Stimulated activated CD4-positive, alpha-beta T cell treated with anti-CD3 and anti-CD28 coated beads, Interleukin-15, amount 100 ng/mL, for 48 hours (primary cell): ENCODE measurements at regions not wholly inside any gene's neighbourhood (a gene's known extent, or its start where the extent isn't known, plus 50 kb on each side); places are given as distances from the start of the nearest gene placed in this dataset.
"Not testable (repeated sequence)": the region's sequence is repeated elsewhere in the genome, so short reads cannot be mapped to it uniquely, and the experiment has no call there.

Experiments
- DNase-seq, 2 donors: peaks; one replicate each; pipeline ENCODE4 v3.0.0-alpha.2; 2020; ENCODE audit warnings: low read depth in 2 of 2

DNA sequence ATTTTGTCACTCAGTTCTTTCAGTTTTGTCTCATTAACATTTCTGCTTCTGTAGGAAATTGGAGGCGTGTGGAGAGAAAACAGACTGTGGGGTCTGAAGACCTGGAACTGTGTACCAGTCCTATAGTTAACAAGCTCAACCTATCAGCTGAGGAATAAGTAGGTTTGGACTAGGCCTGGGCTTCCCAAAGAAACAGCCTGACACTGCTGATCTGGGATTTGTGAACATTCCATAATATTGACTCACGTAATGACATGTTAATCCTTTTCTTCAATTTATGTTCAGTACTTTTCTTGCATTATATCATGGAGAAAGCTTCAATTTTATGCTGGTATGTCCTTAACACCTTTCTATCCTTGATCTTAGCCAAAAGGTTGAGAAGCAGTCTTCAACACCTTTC lies 181.6 kb upstream of the RORA start:
- DNase-seq = no peak

GRCh38 chr15:61404567-61404966 lies 175.5 kb upstream of the RORA start:
- DNase-seq = no peak

DNA sequence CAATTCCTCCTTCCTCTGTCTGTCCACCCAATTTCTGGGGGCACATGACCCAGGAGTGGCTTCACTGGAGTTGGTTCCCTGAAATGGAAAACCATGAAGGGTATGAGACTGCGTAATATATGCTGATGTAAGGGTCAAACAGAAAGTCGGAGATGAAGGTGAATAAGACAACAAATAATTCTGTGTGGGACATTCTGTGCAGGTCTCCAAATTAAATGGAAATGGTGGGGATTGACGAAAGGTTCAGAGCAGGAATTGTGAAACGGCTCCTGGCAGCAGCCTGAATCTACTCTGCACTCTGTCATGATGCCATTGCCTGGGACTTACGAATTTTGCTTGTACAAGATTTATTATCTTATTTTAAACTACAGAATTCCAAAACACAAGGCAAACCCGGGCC lies 174.8 kb upstream of the RORA start:
- no peak for DNase-seq

- DNase-seq = no peak
Observed at GRCh38 chr15:61401903-61402698, 173.0 kb upstream of the RORA start.

DNA sequence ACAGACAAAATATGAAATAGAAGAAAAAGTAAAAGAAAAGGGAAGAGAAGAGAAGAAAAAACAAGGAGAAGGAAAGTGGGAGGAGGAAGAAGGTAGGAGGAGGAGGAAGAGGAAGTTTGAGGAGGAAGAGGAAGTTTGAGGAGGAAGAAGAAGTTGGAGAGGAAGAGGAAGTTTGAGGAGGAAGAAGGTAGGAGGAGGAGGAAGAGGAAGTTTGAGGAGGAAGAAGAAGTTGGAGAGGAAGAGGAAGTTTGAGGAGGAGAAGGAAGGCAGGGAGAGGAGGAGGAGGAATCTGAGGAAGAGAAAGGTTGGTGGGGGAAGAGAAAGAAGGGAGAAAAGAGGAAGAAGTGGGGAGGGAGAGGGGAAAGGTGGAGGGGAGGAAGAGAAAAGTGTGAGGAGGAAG lies 169.2 kb upstream of the RORA start:
- DNase-seq = no peak

DNA sequence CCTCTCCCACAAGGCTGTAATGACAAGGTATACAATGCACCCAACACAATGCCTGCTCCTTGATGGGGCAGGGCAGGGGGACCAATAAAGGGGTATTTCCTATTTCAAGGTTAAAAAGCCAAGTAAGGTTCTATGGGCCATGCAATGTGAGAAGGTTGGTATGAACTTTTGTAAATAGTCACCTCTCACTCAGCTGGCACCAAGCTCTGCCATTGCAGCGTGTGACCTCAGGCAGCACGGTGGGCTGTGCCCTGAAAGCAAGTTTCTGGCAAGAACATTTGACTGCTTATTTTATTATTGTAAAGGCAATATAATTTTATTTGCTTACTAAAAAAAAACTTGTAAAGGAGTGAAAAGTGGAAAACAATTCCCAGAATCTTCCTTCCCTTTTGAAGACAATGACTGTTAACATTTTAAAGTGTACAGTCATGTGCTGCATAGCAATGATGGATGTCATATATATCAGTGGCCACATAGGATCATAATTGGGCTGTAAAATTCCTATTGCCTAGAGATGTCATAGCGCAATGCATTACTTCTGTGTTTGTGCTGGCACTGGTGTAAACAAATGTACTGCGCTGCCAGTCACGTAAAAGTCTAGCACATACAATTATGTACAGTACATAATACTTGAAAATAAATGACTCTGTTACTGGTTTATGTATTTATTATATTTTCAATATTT lies 167.3 kb upstream of the RORA start:
- no peak for DNase-seq

DNA sequence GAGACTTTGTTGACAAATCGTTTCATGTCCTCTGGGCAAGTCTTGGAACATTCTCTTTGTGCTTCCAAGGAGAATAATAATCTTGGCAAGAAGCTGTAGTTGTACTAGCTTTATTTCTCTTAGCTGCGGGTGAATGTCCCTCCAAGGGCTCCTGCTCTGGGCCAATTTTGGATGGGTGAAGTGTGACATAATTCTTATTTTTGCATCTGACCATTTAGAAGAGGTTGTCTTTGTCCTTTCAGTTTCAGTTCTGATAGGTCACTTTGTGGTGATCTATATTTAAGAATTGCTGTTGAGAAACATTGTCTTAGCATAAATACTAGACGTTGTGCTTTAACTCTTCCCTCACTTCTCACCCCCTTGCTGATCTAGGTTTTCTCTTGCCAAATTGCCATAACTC lies 164.8 kb upstream of the RORA start:
- DNase-seq = no peak

DNA sequence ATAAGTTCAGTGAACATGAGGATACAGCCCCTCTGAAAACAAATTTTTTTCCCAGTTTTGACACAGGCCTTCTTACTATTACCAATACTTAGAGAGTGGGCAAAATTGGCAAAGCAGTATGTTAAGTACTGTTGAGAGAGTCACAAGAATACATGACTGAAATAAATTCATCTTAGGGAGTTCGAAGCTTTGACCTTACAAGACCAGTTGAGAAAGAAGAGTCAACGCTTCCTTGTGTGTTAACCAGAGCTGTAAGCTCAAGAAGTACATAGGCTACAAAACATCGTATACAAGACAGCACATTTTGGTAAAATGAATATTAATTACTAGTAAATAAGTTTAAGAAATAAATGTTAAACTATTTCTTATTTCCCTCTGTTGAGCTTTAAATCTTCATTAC lies 164.4 kb upstream of the RORA start:
- no peak for DNase-seq

- no peak for DNase-seq
Observed at GRCh38 chr15:61390138-61390537, 161.0 kb upstream of the RORA start.

GRCh38 chr15:61389334-61390028 lies 160.4 kb upstream of the RORA start:
- DNase-seq = no peak

GRCh38 chr15:61387675-61388074 lies 158.6 kb upstream of the RORA start:
- DNase-seq = no peak

DNA sequence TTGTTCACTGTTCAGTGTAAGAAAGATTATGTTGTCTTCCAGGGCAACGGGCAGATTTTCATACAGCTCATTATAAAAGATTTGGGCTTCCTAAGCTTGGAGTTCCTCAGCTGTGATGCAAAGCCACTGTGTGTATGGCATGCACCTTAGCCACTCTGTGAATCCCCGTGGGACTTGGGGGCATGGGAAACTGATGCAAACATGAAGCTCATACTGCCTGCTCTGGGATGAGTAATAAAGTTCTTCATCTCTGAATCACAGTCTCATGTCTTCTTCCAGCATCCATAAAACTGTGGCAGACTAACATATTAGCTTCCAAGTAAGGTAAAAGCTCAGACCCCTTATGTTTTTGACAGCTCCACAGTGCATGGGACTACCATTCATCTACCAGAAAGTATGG lies 154.3 kb upstream of the RORA start:
- no peak for DNase-seq

- no peak for DNase-seq
Observed at GRCh38 chr15:61382927-61383326, 153.8 kb upstream of the RORA start.

DNA sequence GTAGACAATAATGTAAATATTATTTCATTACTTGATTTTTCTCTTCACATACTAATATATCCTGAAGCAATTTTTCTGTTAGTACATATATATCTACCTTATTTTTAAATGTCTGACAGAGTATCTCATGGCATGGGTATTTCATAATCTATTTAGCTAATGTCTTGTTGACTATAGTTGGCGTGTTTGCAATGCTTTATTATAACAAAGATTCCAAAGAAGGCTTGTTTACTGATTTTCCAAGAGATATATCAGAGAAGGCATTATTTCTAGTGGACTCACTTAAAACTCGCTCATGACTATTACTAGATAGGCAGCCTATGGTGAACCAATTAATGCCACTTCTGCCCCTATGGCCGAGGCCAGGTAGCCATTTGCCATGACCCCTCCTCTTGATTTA lies 152.4 kb upstream of the RORA start:
- DNase-seq = no peak

DNA sequence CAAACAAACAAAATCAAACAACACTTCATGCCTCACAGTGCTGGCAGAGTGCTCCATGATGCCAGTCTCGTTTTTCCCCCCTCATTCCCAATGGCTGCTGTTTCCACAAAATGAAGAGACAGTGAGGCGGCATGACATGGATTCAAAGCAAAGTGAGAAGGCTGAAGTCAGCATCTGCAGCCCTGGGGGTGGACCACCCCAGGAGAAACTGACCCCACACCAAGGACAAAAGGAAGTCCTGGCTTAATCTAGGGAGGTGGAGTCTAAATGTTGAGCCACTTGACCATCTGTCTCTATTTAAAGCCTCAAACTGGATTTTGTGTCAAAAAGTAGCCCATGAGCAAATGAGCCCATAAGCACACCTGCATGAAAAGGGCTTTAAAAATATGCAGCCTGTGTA lies 151.2 kb upstream of the RORA start:
- DNase-seq = no peak

DNA sequence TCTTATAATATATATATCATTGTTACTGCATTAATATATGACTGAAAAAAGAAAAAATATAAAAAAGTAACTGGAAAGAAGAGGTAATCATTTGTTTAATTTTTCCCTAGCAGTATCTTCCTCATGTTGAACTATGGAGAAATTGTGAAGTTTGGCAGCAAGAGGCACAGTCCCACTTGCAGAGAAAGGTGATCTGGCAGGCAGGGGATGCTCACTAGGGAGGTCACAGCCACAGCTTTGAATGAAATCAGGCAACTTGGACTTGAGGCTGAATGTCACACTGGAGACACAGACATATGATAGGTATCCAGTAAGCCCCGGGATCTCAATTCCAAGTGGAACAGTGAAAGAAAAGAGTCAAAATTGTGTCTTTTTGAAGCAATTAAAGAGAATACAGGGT lies 149.9 kb upstream of the RORA start:
- DNase-seq = no peak

DNA sequence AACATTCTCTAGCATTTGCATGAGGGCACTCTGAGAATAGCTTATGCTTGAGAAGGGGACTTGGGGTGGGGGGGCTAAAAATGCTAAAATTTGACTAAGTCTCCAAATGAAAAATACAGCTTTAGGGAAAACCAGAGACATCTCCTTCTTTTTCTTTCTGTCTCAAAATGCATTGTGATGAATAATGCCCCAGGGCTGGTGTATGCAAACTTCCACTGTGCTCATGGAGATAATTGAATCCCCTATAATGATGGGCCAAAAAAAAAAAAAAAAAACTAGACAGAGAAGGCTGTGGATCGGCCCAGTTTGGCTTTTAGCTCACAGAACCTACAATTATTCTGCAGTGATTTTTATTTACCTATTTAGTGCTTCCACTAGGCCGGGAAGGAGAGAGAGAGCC lies 147.9 kb upstream of the RORA start:
- DNase-seq = no peak

GRCh38 chr15:61376516-61376915 lies 147.4 kb upstream of the RORA start:
- no peak for DNase-seq

- DNase-seq = no peak
Observed at GRCh38 chr15:61374848-61375247, 145.7 kb upstream of the RORA start.

GRCh38 chr15:61367953-61368352 lies 138.9 kb upstream of the RORA start:
- DNase-seq = no peak

GRCh38 chr15:61364871-61365270 lies 135.8 kb upstream of the RORA start:
- DNase-seq = no peak

DNA sequence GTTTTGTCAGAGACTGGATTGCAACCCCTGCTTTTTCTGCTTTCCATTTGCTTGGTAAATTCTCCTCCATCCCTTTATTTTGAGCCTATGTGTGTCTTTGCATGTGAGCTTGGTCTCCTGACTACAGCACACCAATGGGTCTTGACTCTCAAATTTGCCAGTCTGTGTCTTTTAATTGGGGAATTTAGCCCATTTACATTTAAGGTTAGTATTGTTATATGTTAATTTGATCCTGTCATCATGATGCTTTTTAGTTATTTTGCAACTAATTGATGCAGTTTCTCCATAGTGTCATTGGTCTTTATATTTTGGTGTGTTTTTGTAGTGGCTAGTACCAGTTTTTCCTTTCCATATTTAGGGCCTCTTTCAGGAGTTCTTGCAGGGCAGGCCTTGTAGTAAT lies 133.8 kb upstream of the RORA start:
- not testable (repeated sequence) for DNase-seq

DNA sequence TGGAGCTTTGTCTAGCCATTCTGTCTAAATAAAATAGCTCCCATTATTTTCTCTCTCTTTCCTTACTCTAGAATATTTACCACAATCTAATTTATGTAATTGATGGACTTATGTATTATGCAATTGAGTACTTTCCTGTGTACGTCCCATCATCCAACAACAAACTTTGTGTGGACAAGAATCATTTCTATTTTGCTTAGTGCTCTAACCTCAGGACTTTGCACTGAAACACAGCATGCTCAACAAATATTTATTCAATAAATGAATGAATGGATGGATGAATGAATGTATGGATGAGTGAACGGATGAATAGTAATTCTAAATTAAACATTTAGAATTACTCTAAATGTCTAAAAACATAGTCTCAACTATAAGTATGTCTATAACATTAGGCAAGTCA lies 115.2 kb upstream of the RORA start:
- no peak for DNase-seq
